Suprapubic skin (tissue), 4 donors: ENCODE measurements at regions not wholly inside any gene's neighbourhood (a gene's known extent, or its start where the extent isn't known, plus 50 kb on each side); places are given as distances from the start of the nearest gene placed in this dataset.

Experiments used
- CTCF ChIP-seq, 2 donors: fragments of 200-600 bp in 1 of 2; fragments of 450-650 bp in 1 of 2; sonication (generic) in 1 of 2; IDR thresholded peaks; one replicate each; pipeline ENCODE4 v1.5.1; 2016 to 2019; ENCODE audit warnings: antibody characterized with exemption in 2 of 2, mild to moderate bottlenecking in 1 of 2, moderate library complexity in 1 of 2
- EP300 ChIP-seq: sonication (generic); formaldehyde crosslinking; IDR thresholded peaks from one replicate; pipeline ENCODE4 v1.6.1; 2017; ENCODE audit warnings: antibody characterized with exemption
- POLR2A ChIP-seq, 2 donors: fragments of 450-650 bp; IDR thresholded peaks; one replicate each; pipeline ENCODE4 v1.6.1; 2017; ENCODE audit warnings: antibody characterized with exemption in 2 of 2, mild to moderate bottlenecking in 2 of 2, moderate library complexity in 2 of 2
- POLR2AphosphoS5 ChIP-seq, 3 donors: sonication (generic); formaldehyde crosslinking; IDR thresholded peaks; one replicate each; pipeline ENCODE4 v1.6.1; 2017; ENCODE audit warnings: antibody characterized with exemption in 3 of 3

DNA sequence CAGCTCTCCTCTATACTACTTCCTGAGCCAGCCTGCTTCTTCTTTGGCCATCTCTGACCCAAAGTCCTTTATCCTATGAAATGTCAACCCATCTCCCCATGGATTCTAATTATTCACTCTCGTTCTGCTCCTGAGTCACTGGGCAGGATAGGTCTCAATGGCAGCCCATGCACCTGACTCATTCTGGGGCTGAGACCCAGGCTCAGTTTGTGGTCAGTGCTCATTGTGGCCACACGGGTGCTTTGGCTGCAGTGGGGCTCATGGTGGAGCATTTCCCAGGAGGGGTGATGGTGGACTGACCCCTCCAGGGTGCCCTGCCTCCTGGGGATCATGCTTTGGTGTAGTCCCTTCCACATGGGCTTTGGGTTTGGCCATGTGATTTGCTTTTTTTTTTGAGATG lies 154.8 kb upstream of the WSCD1 start:
- TF ChIP-seq POLR2A (IDR thresholded peaks at IDR 0.05) (no peak), EP300 (no peak), CTCF (IDR thresholded peaks at IDR 0.05) (no peak), POLR2AphosphoS5 (IDR thresholded peaks at IDR 0.05) (no peak)
